H9 (cell line): ENCODE measurements at regions not wholly inside any gene's neighbourhood (a gene's known extent, or its start where the extent isn't known, plus 50 kb on each side); places are given as distances from the start of the nearest gene placed in this dataset.

Experiments used
- DNase-seq: peaks from one replicate; pipeline ENCODE4 v3.0.0-alpha.2; 2017
- H2AFZ ChIP-seq: one replicate; pipeline ENCODE4 v1.6.1; 2013; ENCODE audit warnings: mild to moderate bottlenecking, low read length, control low read depth, moderate library complexity
- H2AK5ac ChIP-seq: 2 replicates; pipeline ENCODE4 v1.6.1; 2013; ENCODE audit warnings: low read length, control low read depth, mixed read lengths; ENCODE audit not compliant: insufficient read length
- H2BK120ac ChIP-seq: one replicate; pipeline ENCODE4 v1.6.1; 2013; ENCODE audit warnings: low read depth, mild to moderate bottlenecking, low read length, control low read depth, inconsistent platforms; ENCODE audit not compliant: poor library complexity, severe bottlenecking
- H2BK12ac ChIP-seq: 2 replicates; pipeline ENCODE4 v1.6.1; 2013; ENCODE audit warnings: low read length, control low read depth, mixed read lengths, low read depth; ENCODE audit not compliant: insufficient read length
- H2BK15ac ChIP-seq: 2 replicates; pipeline ENCODE4 v1.6.1; 2013; ENCODE audit warnings: low read depth, low read length, control low read depth
- H2BK20ac ChIP-seq: one replicate; pipeline ENCODE4 v1.6.1; 2013; ENCODE audit warnings: low read depth, mild to moderate bottlenecking, low read length, control low read depth, inconsistent platforms; ENCODE audit not compliant: poor library complexity, severe bottlenecking
- H2BK5ac ChIP-seq: 2 replicates; pipeline ENCODE4 v1.6.1; 2013; ENCODE audit warnings: low read length, control low read depth, mixed read lengths; ENCODE audit not compliant: insufficient read length
- H3K14ac ChIP-seq: 2 replicates; pipeline ENCODE4 v1.6.1; 2013; ENCODE audit warnings: low read length, control low read depth; ENCODE audit not compliant: insufficient read depth
- H3K18ac ChIP-seq: 2 replicates; pipeline ENCODE4 v1.6.1; 2013; ENCODE audit warnings: low read depth, mild to moderate bottlenecking, mixed read lengths, low read length, control low read depth; ENCODE audit not compliant: insufficient read length
- H3K23ac ChIP-seq: 2 replicates; pipeline ENCODE4 v1.6.1; 2013; ENCODE audit warnings: low read length, control low read depth, mixed read lengths, low read depth; ENCODE audit not compliant: insufficient read length
- H3K23me2 ChIP-seq: 2 replicates; pipeline ENCODE4 v1.6.1; 2013; ENCODE audit warnings: low read depth, mild to moderate bottlenecking, mixed read lengths, low read length, control low read depth; ENCODE audit not compliant: insufficient read length, poor library complexity, severe bottlenecking
- H3K27ac ChIP-seq: 2 replicates; pipeline ENCODE4 v1.5.1; 2013; ENCODE audit warnings: low read length, control low read depth, mixed read lengths, low read depth; ENCODE audit not compliant: insufficient read length
- H3K27me3 ChIP-seq: 2 replicates; pipeline ENCODE4 v1.6.1; 2013; ENCODE audit warnings: low read length, control low read depth, inconsistent platforms; ENCODE audit not compliant: insufficient read depth
- H3K4ac ChIP-seq: 2 replicates; pipeline ENCODE4 v1.6.1; 2013; ENCODE audit warnings: low read depth, mild to moderate bottlenecking, control low read depth, inconsistent platforms, low read length, moderate library complexity
- H3K4me1 ChIP-seq: 2 replicates; pipeline ENCODE4 v1.6.1; 2013; ENCODE audit warnings: low read length, control low read depth, inconsistent platforms; ENCODE audit not compliant: insufficient read depth
- H3K4me2 ChIP-seq: 2 replicates; pipeline ENCODE4 v1.6.1; 2013; ENCODE audit warnings: low read length, control low read depth, mixed read lengths; ENCODE audit not compliant: insufficient read length, insufficient read depth
- H3K56ac ChIP-seq: 2 replicates; pipeline ENCODE4 v1.6.1; 2013; ENCODE audit warnings: low read depth, mild to moderate bottlenecking, mixed read lengths, low read length, control low read depth; ENCODE audit not compliant: insufficient read length
- H3K79me1 ChIP-seq: 2 replicates; pipeline ENCODE4 v1.6.1; 2013; ENCODE audit warnings: low read depth, mild to moderate bottlenecking, moderate library complexity, low read length, control low read depth, inconsistent platforms; ENCODE audit not compliant: insufficient read depth, poor library complexity, severe bottlenecking
- H3K79me2 ChIP-seq: 2 replicates; pipeline ENCODE4 v1.6.1; 2013; ENCODE audit warnings: low read length, control low read depth, inconsistent platforms; ENCODE audit not compliant: insufficient read depth
- H3K9ac ChIP-seq: 2 replicates; pipeline ENCODE4 v1.6.1; 2013; ENCODE audit warnings: low read length, control low read depth, mixed read lengths; ENCODE audit not compliant: insufficient read length; ENCODE audit errors: extremely low read depth
- H3K9me3 ChIP-seq: one replicate; pipeline ENCODE4 v1.6.1; 2013; ENCODE audit warnings: low read depth, low read length, inconsistent platforms; ENCODE audit not compliant: control insufficient read depth
- H3T11ph ChIP-seq: one replicate; pipeline ENCODE4 v1.6.1; 2013; ENCODE audit warnings: mild to moderate bottlenecking, low read length, control low read depth, inconsistent platforms
- H4K20me1 ChIP-seq: one replicate; pipeline ENCODE4 v1.6.1; 2013; ENCODE audit not compliant: control insufficient read depth, insufficient read length, insufficient read depth
- H4K5ac ChIP-seq: 2 replicates; pipeline ENCODE4 v1.6.1; 2013; ENCODE audit warnings: low read depth, mild to moderate bottlenecking, mixed read lengths, low read length, control low read depth; ENCODE audit not compliant: insufficient read length
- H4K8ac ChIP-seq: replicated peaks from 2 replicates; pipeline ENCODE4 v1.6.1; 2013; ENCODE audit warnings: low read length, control low read depth, mixed read lengths, low read depth; ENCODE audit not compliant: insufficient read length
- H4K91ac ChIP-seq: 2 replicates; pipeline ENCODE4 v1.6.1; 2013; ENCODE audit warnings: low read depth, mild to moderate bottlenecking, moderate library complexity, mixed read lengths, low read length, control low read depth; ENCODE audit not compliant: insufficient read length
- H3K27ac Mint-ChIP-seq, 3 experiments: 2 replicates in 2 of 3; 3 replicates in 1 of 3; pipeline ENCODE4 v1.8.0; 2020 to 2021; ENCODE audit warnings: mixed read lengths in 3 of 3, mild to moderate bottlenecking in 1 of 3, moderate library complexity in 1 of 3
- H3K27me3 Mint-ChIP-seq: 2 replicates; pipeline ENCODE4 v1.8.0; 2021; ENCODE audit warnings: low read depth, mild to moderate bottlenecking, moderate library complexity, mixed read lengths
- H3K36me3 Mint-ChIP-seq, 3 experiments: 2 replicates in 2 of 3; 3 replicates in 1 of 3; pipeline ENCODE4 v1.8.0; 2020 to 2021; ENCODE audit warnings: low read depth in 3 of 3, mixed read lengths in 3 of 3; ENCODE audit not compliant: insufficient read depth in 1 of 3
- H3K4me1 Mint-ChIP-seq, 2 experiments: 2 replicates each; pipeline ENCODE4 v1.8.0; 2020; ENCODE audit warnings: mixed read lengths in 2 of 2
- H3K4me3 Mint-ChIP-seq, 2 experiments: 2 replicates in 1 of 2; 3 replicates in 1 of 2; pipeline ENCODE4 v1.8.0; 2020 to 2021; ENCODE audit warnings: mild to moderate bottlenecking in 2 of 2, mixed read lengths in 2 of 2, moderate library complexity in 1 of 2
- H3K9me3 Mint-ChIP-seq, 2 experiments: 2 replicates in 1 of 2; 3 replicates in 1 of 2; pipeline ENCODE4 v1.8.0; 2020; ENCODE audit warnings: mild to moderate bottlenecking in 2 of 2, mixed read lengths in 2 of 2, moderate library complexity in 1 of 2
- CTCF ChIP-seq: fragments of 200-600 bp; sonication (generic); conservative IDR thresholded peaks from 3 replicates; pipeline ENCODE4 v1.8.0; 2021; ENCODE audit warnings: antibody characterized with exemption, mild to moderate bottlenecking
- WGBS: extraction: QIAGEN DNeasy Blood & Tissue Kit; methylation state at CpG from one replicate; pipeline ENCODE4 v1.1.7; 2013; ENCODE audit warnings: missing lambda C conversion rate, low lambda C conversion rate, mixed read lengths; ENCODE audit not compliant: insufficient read length; ENCODE audit errors: extremely low coverage; 5-methylcytosine and 5-hydroxymethylcytosine counted together

- H3K27ac Mint-ChIP-seq, result no peak overlapping the region
- Histone ChIP-seq H3K4ac (no peak overlapping the region), H3K18ac (no peak overlapping the region), H2BK20ac (no peak overlapping the region), H2BK120ac (no peak overlapping the region), H3K79me2 (no peaks in the 10 kb centered on the region), H3K56ac (no peak overlapping the region), H4K5ac (no peak overlapping the region), H3T11ph (no peak overlapping the region), H3K9ac (no peak overlapping the region), H3K14ac (no peak overlapping the region), H2BK5ac (no peak overlapping the region), H4K91ac (no peak overlapping the region), H2BK12ac (no peak overlapping the region), H3K9me3 (no peaks in the 10 kb centered on the region), H3K4me1 (no peaks in the 10 kb centered on the region), H3K23ac (no peak overlapping the region), H3K4me2 (no peak overlapping the region), H3K79me1 (no peaks in the 10 kb centered on the region), H4K8ac (no peak overlapping the region), H3K27me3 (no peaks in the 10 kb centered on the region), H2BK15ac (no peak overlapping the region), H3K23me2 (no peaks in the 10 kb centered on the region), H4K20me1 (no peaks in the 10 kb centered on the region), H3K27ac (no peak overlapping the region), H2AFZ (no peak overlapping the region), H2AK5ac (no peak overlapping the region)
- no peaks in the 10 kb centered on the region for H3K36me3 Mint-ChIP-seq
- no CpG with 5 or more reads among the region's 3 CpGs for WGBS
- H3K9me3 Mint-ChIP-seq, result no peaks in the 10 kb centered on the region
- DNase-seq, result no peak
- no peak overlapping the region for H3K4me3 Mint-ChIP-seq
- H3K27me3 Mint-ChIP-seq, result peaks cover 26% of the 10 kb centered on the region
- TF ChIP-seq CTCF, result no peak
- H3K4me1 Mint-ChIP-seq, result no peaks in the 10 kb centered on the region
Observed at GRCh38 chr7:32219416-32219815, 149.2 kb upstream of the PDE1C start.
